SK-N-DZ (cell line): ENCODE measurements at regions not wholly inside any gene's neighbourhood (a gene's known extent, or its start where the extent isn't known, plus 50 kb on each side); places are given as distances from the start of the nearest gene placed in this dataset.
"Not testable (repeated sequence)": the region's sequence is repeated elsewhere in the genome, so short reads cannot be mapped to it uniquely, and the experiment has no call there.

ENCODE experiments used
- DNase-seq: peaks from one replicate; pipeline ENCODE4 v3.0.0-alpha.2; 2015; ENCODE audit warnings: low spot score

- no peak for DNase-seq
Observed at GRCh38 chr16:86828653-86829052, 250.3 kb downstream of the FOXL1 start.

- DNase-seq: no peak
Observed at GRCh38 chr16:86831366-86831765, 253.0 kb downstream of the FOXL1 start.

- DNase-seq: no peak
Observed at GRCh38 chr16:86833136-86833535, 254.8 kb downstream of the FOXL1 start.

- DNase-seq: no peak
Observed at GRCh38 chr16:86834451-86835035, 256.2 kb downstream of the FOXL1 start.

GRCh38 chr16:86835982-86836381, 257.6 kb downstream of the FOXL1 start:
- no peak for DNase-seq

- no peak for DNase-seq
Observed at GRCh38 chr16:86836503-86837129, 258.3 kb downstream of the FOXL1 start.

- DNase-seq: no peak
Observed at GRCh38 chr16:86843812-86844211, 265.5 kb downstream of the FOXL1 start.

GRCh38 chr16:86844695-86845094, 266.3 kb downstream of the FOXL1 start:
- DNase-seq: no peak

- no peak for DNase-seq
Observed at GRCh38 chr16:86846136-86846535, 267.8 kb downstream of the FOXL1 start.

- no peak for DNase-seq
Observed at GRCh38 chr16:86848821-86849220, 270.5 kb downstream of the FOXL1 start.

- DNase-seq: no peak
Observed at GRCh38 chr16:86850670-86851069, 272.3 kb downstream of the FOXL1 start.

- DNase-seq: no peak
Observed at GRCh38 chr16:86852135-86852534, 273.8 kb downstream of the FOXL1 start.

- no peak for DNase-seq
Observed at GRCh38 chr16:86854058-86854621, 275.8 kb downstream of the FOXL1 start.

GRCh38 chr16:86854626-86855294, 276.4 kb downstream of the FOXL1 start:
- DNase-seq: no peak

GRCh38 chr16:86856946-86857586, 278.7 kb downstream of the FOXL1 start:
- no peak for DNase-seq

- no peak for DNase-seq
Observed at GRCh38 chr16:86857807-86858206, 279.5 kb downstream of the FOXL1 start.

- no peak for DNase-seq
Observed at GRCh38 chr16:86858501-86858900, 280.2 kb downstream of the FOXL1 start.

- not testable (repeated sequence) for DNase-seq
Observed at GRCh38 chr16:86861270-86861858, 283.0 kb downstream of the FOXL1 start.

- DNase-seq: no peak
Observed at GRCh38 chr16:86862595-86863280, 284.4 kb downstream of the FOXL1 start.

GRCh38 chr16:86863609-86864008, 285.3 kb downstream of the FOXL1 start:
- no peak for DNase-seq

GRCh38 chr16:86864586-86864985, 286.2 kb downstream of the FOXL1 start:
- no peak for DNase-seq
